ENCODE measurements at regions not wholly inside any gene's neighbourhood (a gene's known extent, or its start where the extent isn't known, plus 50 kb on each side); places are given as distances from the start of the nearest gene placed in this dataset.

DNA sequence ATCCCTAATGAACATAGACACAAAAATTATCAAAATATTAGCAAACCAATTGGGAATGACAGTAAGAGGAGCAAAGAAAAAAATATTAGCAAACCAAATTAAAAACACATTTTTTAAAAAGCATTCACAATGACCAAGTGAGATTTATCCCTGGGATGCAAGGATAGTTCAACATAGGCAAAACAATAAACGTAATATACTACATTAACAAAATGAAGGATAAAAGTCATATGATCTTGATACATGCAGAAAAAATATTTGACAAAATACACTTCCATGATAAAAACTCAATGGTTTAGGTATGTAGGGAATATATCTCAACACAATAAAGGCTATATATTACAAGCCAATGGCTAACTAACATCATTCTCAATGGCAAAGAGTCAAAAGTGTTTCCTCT lies 83.3 kb downstream of the CRPPA start:
- no peak overlapping the region for H3K4me3 ChIP-seq (ENCODE audit: low read depth, low read length)
- TF ChIP-seq, protein P1, sequence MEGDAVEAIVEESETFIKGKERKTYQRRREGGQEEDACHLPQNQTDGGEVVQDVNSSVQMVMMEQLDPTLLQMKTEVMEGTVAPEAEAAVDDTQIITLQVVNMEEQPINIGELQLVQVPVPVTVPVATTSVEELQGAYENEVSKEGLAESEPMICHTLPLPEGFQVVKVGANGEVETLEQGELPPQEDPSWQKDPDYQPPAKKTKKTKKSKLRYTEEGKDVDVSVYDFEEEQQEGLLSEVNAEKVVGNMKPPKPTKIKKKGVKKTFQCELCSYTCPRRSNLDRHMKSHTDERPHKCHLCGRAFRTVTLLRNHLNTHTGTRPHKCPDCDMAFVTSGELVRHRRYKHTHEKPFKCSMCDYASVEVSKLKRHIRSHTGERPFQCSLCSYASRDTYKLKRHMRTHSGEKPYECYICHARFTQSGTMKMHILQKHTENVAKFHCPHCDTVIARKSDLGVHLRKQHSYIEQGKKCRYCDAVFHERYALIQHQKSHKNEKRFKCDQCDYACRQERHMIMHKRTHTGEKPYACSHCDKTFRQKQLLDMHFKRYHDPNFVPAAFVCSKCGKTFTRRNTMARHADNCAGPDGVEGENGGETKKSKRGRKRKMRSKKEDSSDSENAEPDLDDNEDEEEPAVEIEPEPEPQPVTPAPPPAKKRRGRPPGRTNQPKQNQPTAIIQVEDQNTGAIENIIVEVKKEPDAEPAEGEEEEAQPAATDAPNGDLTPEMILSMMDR (IDR thresholded peaks at IDR 0.05; ENCODE audit: low read depth, low read length, missing control alignments): no peak
- in situ Hi-C loops (cut with HindIII; ENCODE audit: low sequenced_read_pairs): no loop called here
- DNase-seq (ENCODE audit: low read depth): no peak

DNA sequence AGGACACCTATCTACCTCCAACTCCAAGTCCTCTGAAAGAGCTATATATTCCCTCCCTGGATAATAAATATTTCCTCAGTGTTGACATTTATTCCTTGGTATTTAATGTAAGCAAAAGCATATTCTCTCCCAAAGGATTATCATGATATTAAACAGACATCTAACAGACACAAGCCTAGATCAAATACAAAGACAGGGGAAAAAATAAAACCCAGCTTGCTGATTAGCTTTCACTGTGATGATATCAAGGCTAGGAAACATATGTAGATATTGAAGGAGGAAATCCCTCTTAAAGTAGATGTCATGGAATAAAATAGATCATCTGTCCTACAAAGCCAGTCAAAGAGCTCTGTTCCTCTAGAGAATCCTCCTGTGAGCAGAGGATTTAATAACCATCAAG lies 95.2 kb downstream of the CRPPA start:
- TF ChIP-seq, protein P1 (IDR thresholded peaks at IDR 0.05; ENCODE audit: low read depth, low read length, missing control alignments): no peak
- no peak for DNase-seq (ENCODE audit: low read depth)
- in situ Hi-C loops (cut with HindIII; ENCODE audit: low sequenced_read_pairs): no loop called here
- no peak overlapping the region for H3K4me3 ChIP-seq (ENCODE audit: low read depth, low read length)

DNA sequence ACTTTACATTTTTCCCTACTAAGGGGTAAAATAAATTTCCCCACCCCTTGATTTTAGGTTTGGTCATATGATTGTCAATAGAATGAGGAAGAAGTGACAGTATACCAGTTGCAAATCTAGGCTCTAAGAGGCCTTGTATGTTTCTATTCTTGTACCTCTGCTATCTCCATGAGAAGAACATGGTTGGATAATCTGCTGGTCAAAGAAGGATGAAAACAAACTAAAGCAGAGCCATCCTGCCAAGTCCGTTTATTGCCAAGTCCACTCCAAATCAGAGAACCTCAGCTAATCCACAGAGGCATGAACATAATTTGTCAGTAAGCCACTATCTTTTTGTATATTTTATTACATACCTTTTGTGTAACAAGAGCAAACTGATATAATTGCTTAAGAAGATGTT lies 98.0 kb downstream of the CRPPA start:
- in situ Hi-C loops (cut with HindIII; ENCODE audit: low sequenced_read_pairs): no loop called here
- TF ChIP-seq, protein P1 (IDR thresholded peaks at IDR 0.05; ENCODE audit: low read depth, low read length, missing control alignments): no peak
- no peak overlapping the region for H3K4me3 ChIP-seq (ENCODE audit: low read depth, low read length)
- DNase-seq (ENCODE audit: low read depth): no peak

DNA sequence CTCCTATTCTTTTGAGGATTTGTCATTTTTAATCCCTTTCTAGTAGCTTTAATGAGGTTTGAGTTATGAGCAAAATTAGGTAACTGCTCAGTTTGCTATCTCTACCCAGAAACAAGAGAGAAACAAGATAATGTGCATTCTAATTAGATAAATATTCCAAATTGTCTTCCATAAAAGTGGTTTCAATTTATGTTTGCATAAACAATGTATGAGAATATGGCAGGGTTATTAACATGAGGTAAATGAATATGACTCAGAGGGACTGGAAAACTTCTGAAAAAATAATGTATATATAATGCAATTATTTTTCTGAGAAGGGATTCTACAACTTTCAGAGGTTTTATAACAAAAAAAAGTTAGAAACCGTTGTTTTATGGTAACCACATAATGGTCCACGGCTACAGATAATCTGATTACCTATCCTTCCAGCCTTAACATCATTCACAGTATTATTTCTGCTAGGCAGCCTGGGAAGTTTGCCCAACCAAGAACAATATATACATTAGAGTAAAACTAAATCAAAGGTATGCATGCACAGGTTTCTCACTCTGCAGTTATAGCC lies 101.2 kb downstream of the CRPPA start:
- DNase-seq (ENCODE audit: low read depth): no peak
- in situ Hi-C loops (cut with HindIII; ENCODE audit: low sequenced_read_pairs): no loop called here
- no peak overlapping the region for H3K4me3 ChIP-seq (ENCODE audit: low read depth, low read length)
- TF ChIP-seq, protein P1 (IDR thresholded peaks at IDR 0.05; ENCODE audit: low read depth, low read length, missing control alignments): no peak

DNA sequence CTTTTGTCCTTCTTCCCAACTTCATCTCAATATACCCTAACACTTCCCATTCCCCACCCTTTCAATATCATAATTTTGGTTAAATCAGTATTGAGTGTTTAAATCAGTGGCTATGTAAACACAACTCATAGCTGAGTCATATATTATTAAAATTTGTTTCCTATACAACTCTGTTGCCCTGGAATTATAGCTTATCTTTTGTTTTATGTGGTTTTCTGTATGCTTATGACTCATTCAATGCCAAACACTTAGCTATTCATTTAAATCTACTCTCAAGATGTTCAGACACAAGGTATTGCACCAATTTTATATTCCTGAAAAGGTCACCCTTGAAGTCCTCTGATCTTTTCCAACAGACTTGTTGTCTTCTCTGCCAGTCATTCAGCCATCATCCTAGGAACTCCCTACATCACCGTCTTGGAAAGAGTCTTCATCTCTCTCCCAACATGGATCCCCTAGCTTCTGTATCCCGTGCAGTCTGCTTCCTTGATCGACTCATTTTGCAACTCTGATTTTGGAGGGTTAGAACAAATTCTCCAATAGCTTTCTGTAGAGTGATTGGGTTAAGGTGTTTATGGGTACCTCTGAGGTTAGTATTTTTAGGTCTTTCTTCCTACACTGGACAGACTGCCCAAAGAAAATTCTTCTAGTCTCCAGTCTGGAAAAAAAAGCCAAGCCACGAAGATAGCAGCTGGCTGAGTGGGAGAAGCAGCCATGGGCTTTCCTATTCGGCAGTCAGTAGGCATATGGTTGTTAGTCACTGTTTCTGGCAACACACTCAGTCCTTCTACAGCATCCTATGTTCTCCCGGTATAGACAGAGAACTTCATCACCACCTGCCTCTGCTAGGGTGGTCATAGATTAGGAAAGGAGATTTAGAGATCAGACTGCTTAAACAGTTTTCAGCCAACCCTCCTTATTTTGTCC lies 102.1 kb downstream of the CRPPA start:
- no peak overlapping the region for H3K4me3 ChIP-seq (ENCODE audit: low read depth, low read length)
- TF ChIP-seq, protein P1 (IDR thresholded peaks at IDR 0.05; ENCODE audit: low read depth, low read length, missing control alignments): no peak
- in situ Hi-C loops (cut with HindIII; ENCODE audit: low sequenced_read_pairs): no loop called here
- DNase-seq (ENCODE audit: low read depth): no peak

- in situ Hi-C loops (cut with HindIII; ENCODE audit: low sequenced_read_pairs): no loop called here
Measured at GRCh38 chr7:16318463-16318862, 102.9 kb downstream of the CRPPA start.

More at GRCh38 chr7:16318463-16318862, 102.9 kb downstream of the CRPPA start:
- TF ChIP-seq, protein P1 (IDR thresholded peaks at IDR 0.05; ENCODE audit: low read depth, low read length, missing control alignments): no peak
- no peak overlapping the region for H3K4me3 ChIP-seq (ENCODE audit: low read depth, low read length)
- no peak for DNase-seq (ENCODE audit: low read depth)

Data from astrocyte of the cerebellum (primary cell).